ENCODE measurements at regions not wholly inside any gene's neighbourhood (a gene's known extent, or its start where the extent isn't known, plus 50 kb on each side); places are given as distances from the start of the nearest gene placed in this dataset.

GRCh38 chr17:73888862-73889261 is 244.6 kb upstream of the SDK2 start:
- BruUV-seq (replicated peaks) = no TSS peak
- in situ Hi-C loops (cut with HindIII; ENCODE audit: low pct_unique_long_range_greater_than_20kb, low sequenced_read_pairs) = no loop called here
- TF ChIP-seq SIN3A (IDR thresholded peaks at IDR 0.05; ENCODE audit: borderline replicate concordance, insufficient read depth, low read depth, low read length) = no peak
- no peak for TF ChIP-seq POLR2AphosphoS5 (IDR thresholded peaks at IDR 0.05; ENCODE audit: low read depth, low read length)
- no peak for TF ChIP-seq TCF7L2 (IDR thresholded peaks at IDR 0.05; ENCODE audit: low read depth, low read length)
- no peak for TF ChIP-seq REST (IDR thresholded peaks at IDR 0.05; ENCODE audit: insufficient read depth in 1 of 2, low read depth in 2 of 2, low read length in 1 of 2)
- TF ChIP-seq CTCF (IDR thresholded peaks at IDR 0.05) = no peak
- no peak overlapping the region for H3K27ac ChIP-seq (ENCODE audit: low read length)
- ATAC-seq (no peak), DNase-seq (ENCODE audit: low read depth, low spot score) (no peak)
- ChIA-PET CTCF (no interaction called here), POLR2A (no interaction called here)
- H3K36me3 ChIP-seq (ENCODE audit: control insufficient read depth, insufficient read depth, low read length) = no peaks in the 10 kb centered on the region
- H3K27me3 ChIP-seq (ENCODE audit: control insufficient read depth, insufficient read depth, low read length) = peaks cover 3% of the 10 kb centered on the region
- H3K4me3 ChIP-seq (ENCODE audit: low read depth in 2 of 2, low read length in 2 of 2) = no peak overlapping the region
- intact Hi-C loops (cut with micrococcal nuclease; ENCODE audit: unreplicated experiment) = no loop called here
- H3K9me3 ChIP-seq (ENCODE audit: control insufficient read depth, insufficient read depth, low read depth, low read length) = no peaks in the 10 kb centered on the region
- no peaks in the 10 kb centered on the region for H3K4me1 ChIP-seq (ENCODE audit: control insufficient read depth, insufficient read depth, low read length)

GRCh38 chr17:73889439-73889838 is 245.2 kb upstream of the SDK2 start:
- Histone ChIP-seq H3K9me3 (ENCODE audit: control insufficient read depth, insufficient read depth, low read depth, low read length) (no peaks in the 10 kb centered on the region), H3K4me1 (ENCODE audit: control insufficient read depth, insufficient read depth, low read length) (no peaks in the 10 kb centered on the region), H3K27me3 (ENCODE audit: control insufficient read depth, insufficient read depth, low read length) (peaks cover 7% of the 10 kb centered on the region), H3K27ac (ENCODE audit: low read length) (no peak overlapping the region), H3K4me3 (ENCODE audit: low read depth in 2 of 2, low read length in 2 of 2) (no peak overlapping the region), H3K36me3 (ENCODE audit: control insufficient read depth, insufficient read depth, low read length) (no peaks in the 10 kb centered on the region)
- ChIA-PET POLR2A (no interaction called here), CTCF (no interaction called here)
- in situ Hi-C loops (cut with HindIII; ENCODE audit: low pct_unique_long_range_greater_than_20kb, low sequenced_read_pairs) = no loop called here
- ATAC-seq = no peak
- BruUV-seq (replicated peaks) = no TSS peak
- TF ChIP-seq SIN3A (IDR thresholded peaks at IDR 0.05; ENCODE audit: borderline replicate concordance, insufficient read depth, low read depth, low read length) (no peak), TCF7L2 (IDR thresholded peaks at IDR 0.05; ENCODE audit: low read depth, low read length) (no peak), POLR2AphosphoS5 (IDR thresholded peaks at IDR 0.05; ENCODE audit: low read depth, low read length) (no peak), CTCF (IDR thresholded peaks at IDR 0.05) (no peak)
- DNase-seq (ENCODE audit: low read depth, low spot score) = no peak
- intact Hi-C loops (cut with micrococcal nuclease; ENCODE audit: unreplicated experiment) = no loop called here

Data from Panc1 (cell line).